ENCODE measurements at regions not wholly inside any gene's neighbourhood (a gene's known extent, or its start where the extent isn't known, plus 50 kb on each side); places are given as distances from the start of the nearest gene placed in this dataset.

DNA sequence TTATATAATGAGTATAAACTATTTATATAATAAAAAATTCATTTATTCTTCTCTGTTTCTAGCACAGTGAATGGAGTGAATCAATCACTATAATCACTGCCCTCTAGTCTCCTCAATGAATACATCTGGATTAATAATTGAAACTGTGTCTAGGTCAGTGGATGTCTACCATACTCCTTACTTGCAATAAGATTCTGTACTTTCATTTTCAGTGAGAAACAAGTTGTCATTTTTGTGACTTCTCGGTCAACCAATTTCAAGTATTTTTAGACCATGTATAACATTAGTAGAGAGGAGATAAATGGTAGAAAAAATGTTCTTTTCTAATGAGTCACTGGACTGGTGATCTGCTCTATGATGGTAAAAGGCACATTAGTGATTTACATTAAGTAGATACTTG lies 799.6 kb upstream of the CHAC2 start:
- TF ChIP-seq, protein P1, sequence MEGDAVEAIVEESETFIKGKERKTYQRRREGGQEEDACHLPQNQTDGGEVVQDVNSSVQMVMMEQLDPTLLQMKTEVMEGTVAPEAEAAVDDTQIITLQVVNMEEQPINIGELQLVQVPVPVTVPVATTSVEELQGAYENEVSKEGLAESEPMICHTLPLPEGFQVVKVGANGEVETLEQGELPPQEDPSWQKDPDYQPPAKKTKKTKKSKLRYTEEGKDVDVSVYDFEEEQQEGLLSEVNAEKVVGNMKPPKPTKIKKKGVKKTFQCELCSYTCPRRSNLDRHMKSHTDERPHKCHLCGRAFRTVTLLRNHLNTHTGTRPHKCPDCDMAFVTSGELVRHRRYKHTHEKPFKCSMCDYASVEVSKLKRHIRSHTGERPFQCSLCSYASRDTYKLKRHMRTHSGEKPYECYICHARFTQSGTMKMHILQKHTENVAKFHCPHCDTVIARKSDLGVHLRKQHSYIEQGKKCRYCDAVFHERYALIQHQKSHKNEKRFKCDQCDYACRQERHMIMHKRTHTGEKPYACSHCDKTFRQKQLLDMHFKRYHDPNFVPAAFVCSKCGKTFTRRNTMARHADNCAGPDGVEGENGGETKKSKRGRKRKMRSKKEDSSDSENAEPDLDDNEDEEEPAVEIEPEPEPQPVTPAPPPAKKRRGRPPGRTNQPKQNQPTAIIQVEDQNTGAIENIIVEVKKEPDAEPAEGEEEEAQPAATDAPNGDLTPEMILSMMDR (IDR thresholded peaks at IDR 0.05), result no peak
- no peak for TF ChIP-seq POLR2AphosphoS5 (IDR thresholded peaks at IDR 0.05)

Data from suprapubic skin (tissue), 3 donors.